Glutamatergic neuron (in vitro differentiated cells): ENCODE measurements at regions not wholly inside any gene's neighbourhood (a gene's known extent, or its start where the extent isn't known, plus 50 kb on each side); places are given as distances from the start of the nearest gene placed in this dataset.

Experiments used
- DNase-seq: peaks from one replicate; pipeline ENCODE4 v3.0.0; 2022
- H3K27ac Mint-ChIP-seq: one replicate; pipeline ENCODE4 v1.8.0; 2020; ENCODE audit warnings: mild to moderate bottlenecking, mixed read lengths, inconsistent platforms; ENCODE audit not compliant: unreplicated experiment
- H3K27me3 Mint-ChIP-seq: one replicate; pipeline ENCODE4 v1.8.0; 2020; ENCODE audit warnings: mild to moderate bottlenecking, moderate library complexity, mixed read lengths, inconsistent platforms; ENCODE audit not compliant: unreplicated experiment
- H3K36me3 Mint-ChIP-seq: one replicate; pipeline ENCODE4 v1.8.0; 2020; ENCODE audit warnings: mild to moderate bottlenecking, mixed read lengths, inconsistent platforms; ENCODE audit not compliant: unreplicated experiment
- H3K4me1 Mint-ChIP-seq: one replicate; pipeline ENCODE4 v1.8.0; 2020; ENCODE audit warnings: mild to moderate bottlenecking, low read depth, mixed read lengths, inconsistent platforms; ENCODE audit not compliant: unreplicated experiment
- H3K4me3 Mint-ChIP-seq: one replicate; pipeline ENCODE4 v1.8.0; 2020; ENCODE audit warnings: mild to moderate bottlenecking, mixed read lengths, inconsistent platforms; ENCODE audit not compliant: unreplicated experiment
- H3K9me3 Mint-ChIP-seq: one replicate; pipeline ENCODE4 v1.8.0; 2020; ENCODE audit warnings: mild to moderate bottlenecking, moderate library complexity, mixed read lengths, inconsistent platforms; ENCODE audit not compliant: unreplicated experiment
- TF ChIP-seq, protein P1 (sequence below): fragments of 200-600 bp; sonication (generic); IDR thresholded peaks from one replicate; pipeline ENCODE4 v1.5.0; 2021; ENCODE audit not compliant: partially characterized antibody, unreplicated experiment

DNA sequence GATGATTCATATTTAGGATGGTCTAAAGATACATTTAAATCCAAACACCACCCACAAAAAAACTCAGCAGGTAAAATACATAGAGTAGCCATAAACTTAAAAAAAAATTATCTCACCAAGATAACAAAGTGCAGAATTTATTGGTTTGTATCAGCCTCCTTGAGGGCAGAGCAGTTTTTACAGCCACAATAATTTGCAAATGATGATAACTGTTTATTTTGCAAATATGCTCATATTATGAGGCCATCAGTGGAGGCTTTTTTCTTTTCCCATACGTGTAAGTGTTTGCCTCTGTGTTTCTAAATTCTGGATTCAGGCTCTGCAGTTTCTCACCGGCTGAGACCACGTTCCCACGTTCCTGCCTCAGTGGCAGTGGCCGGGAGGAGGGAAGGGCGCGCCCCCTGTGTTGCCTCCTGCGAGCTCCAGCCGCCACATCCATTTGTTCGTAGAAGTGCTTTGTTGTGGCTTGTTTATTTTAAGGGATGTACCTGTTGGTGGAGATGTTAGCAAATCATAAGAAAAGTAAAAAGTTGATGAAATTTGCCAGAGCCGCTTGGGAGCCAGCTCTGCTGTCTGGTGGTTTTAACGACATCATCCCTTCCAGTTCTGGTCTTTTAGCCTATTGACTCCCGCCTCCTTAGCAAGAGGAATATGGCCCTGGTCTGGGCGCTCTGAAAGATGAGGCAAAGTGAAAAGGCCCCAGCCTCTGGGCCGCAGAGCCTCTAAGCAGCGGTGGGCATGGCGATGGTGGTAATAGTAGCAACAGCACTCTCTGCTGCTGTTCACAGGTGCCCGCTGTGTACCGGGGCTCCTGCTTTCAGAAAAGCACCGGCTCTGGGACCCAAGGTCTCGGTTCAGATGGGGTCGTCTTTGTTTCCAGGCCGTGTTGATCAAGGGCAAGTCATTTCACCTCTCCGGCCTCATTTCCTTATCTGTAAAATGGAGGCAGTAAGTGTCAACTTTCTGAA, 66.7 kb upstream of the PPARA start:
- TF ChIP-seq, protein P1, sequence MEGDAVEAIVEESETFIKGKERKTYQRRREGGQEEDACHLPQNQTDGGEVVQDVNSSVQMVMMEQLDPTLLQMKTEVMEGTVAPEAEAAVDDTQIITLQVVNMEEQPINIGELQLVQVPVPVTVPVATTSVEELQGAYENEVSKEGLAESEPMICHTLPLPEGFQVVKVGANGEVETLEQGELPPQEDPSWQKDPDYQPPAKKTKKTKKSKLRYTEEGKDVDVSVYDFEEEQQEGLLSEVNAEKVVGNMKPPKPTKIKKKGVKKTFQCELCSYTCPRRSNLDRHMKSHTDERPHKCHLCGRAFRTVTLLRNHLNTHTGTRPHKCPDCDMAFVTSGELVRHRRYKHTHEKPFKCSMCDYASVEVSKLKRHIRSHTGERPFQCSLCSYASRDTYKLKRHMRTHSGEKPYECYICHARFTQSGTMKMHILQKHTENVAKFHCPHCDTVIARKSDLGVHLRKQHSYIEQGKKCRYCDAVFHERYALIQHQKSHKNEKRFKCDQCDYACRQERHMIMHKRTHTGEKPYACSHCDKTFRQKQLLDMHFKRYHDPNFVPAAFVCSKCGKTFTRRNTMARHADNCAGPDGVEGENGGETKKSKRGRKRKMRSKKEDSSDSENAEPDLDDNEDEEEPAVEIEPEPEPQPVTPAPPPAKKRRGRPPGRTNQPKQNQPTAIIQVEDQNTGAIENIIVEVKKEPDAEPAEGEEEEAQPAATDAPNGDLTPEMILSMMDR = no peak
- Mint-ChIP-seq H3K27me3 (peaks cover 9% of the 10 kb centered on the region), H3K4me1 (peaks cover 3% of the 10 kb centered on the region), H3K27ac (no peak overlapping the region), H3K9me3 (peaks cover 3% of the 10 kb centered on the region), H3K36me3 (no peaks in the 10 kb centered on the region), H3K4me3 (no peak overlapping the region)
- DNase-seq = no peak

DNA sequence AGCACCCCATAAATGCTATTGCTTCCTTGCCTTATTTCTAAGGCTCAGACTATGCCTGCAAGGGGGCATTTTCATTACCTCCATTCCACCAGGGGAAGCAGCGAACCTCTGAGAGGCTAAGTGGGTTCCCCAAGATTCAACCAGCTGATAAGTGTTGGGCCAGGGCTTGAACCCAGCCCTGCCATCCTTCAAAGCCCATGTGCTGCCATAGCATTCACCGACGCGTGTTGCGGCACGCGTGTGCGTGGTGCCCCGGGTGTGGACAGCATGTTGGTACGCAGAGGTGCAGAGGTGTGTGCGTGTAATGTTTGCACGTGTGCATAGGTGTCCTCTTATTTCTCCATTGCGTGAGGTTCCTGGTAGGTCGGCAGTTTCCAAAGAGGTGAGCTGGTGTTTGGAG, 66.0 kb upstream of the PPARA start:
- Mint-ChIP-seq H3K9me3 (peaks cover 3% of the 10 kb centered on the region), H3K27ac (no peak overlapping the region), H3K4me3 (no peak overlapping the region), H3K36me3 (no peaks in the 10 kb centered on the region), H3K27me3 (peaks cover 9% of the 10 kb centered on the region), H3K4me1 (peaks cover 3% of the 10 kb centered on the region)
- TF ChIP-seq, protein P1 = no peak
- DNase-seq = no peak

DNA sequence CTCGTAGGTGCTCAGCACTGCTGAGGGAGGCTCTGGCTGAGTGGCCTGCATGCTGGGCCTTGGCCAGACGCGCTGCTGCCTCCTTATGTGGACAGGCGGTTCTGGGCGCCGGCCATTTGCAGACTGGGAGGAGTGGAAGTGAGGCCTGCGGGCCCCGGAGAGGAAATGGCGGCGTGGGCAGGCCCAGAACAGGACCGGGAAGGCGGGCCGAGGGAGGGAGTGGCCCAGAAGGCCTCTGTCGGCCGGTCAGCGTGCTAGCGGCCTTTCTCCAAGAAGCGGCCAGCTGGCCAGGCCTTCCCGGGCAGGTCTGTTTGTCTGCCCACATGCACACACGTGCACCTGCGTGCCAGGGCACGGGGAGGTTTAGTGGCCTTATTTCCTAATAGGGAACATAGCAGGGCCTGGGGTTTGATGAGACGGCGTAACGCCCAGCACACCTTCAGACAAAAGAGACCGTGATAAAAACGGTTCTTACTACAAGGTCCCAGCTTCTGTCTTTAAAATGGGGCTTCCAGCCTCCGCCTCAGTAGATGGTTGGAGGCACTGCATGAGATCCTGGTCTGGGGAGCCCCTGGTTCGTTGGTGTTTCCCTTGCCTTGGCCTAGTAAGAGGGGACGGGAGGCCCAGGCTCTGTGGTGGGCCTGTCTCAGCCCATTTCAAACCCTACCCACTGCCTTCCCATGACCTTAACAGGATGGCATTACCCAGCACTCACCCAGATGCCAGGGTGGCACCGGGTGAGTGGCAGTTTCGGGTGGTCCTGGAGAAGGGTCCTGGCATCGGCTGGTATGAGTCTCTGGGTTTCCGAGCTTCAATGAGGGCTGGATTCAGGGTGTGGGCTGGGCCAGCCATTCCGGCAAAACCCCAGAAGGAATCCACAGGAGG, 65.1 kb upstream of the PPARA start:
- peaks cover 9% of the 10 kb centered on the region for H3K27me3 Mint-ChIP-seq
- no peaks in the 10 kb centered on the region for H3K36me3 Mint-ChIP-seq
- no peak overlapping the region for H3K4me3 Mint-ChIP-seq
- H3K27ac Mint-ChIP-seq = no peak overlapping the region
- H3K9me3 Mint-ChIP-seq = peaks cover 3% of the 10 kb centered on the region
- peaks cover 3% of the 10 kb centered on the region for H3K4me1 Mint-ChIP-seq
- peak; percentile 10 for DNase-seq
- TF ChIP-seq, protein P1 = no peak

DNA sequence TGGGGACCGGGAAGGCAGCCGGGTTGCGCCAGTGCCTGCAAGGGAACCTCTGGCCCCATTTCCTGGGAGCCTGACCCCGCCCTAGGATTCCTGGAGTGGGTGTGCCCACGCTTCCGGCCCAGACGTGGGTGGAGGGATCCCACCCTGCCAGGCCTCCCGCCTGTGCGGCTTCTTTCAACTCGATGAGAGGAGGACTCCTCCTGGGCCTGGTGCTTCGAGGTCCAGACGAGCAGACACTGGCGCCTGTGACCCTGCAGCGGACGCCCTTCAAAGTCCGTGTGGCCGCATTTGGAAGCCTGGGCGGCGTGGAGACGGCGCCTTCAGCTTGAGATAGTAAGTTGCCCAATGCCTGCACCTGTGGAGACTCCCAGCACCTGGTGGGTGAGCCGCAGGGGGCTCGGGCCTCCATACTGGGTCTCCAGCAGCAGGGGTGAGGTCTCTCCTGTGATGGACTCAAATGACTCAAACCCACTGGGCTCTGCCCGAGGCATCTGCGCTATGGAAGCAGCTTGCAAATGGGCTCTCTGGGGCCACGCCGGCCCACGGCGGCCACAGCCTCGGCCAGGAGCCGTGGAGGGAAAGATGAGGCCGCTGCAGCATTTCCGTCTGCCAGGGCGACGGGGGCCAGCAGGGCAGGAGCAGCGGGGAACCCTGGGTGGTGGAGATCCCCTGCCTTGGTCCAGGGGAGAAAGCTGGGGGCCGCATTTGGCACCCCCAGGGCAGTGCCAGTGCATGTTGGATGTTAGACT, 64.3 kb upstream of the PPARA start:
- Mint-ChIP-seq H3K36me3 (no peaks in the 10 kb centered on the region), H3K4me3 (no peak overlapping the region), H3K9me3 (peaks cover 3% of the 10 kb centered on the region), H3K27me3 (peaks cover 9% of the 10 kb centered on the region), H3K27ac (no peak overlapping the region), H3K4me1 (peaks cover 3% of the 10 kb centered on the region)
- no peak for DNase-seq
- TF ChIP-seq, protein P1 = no peak
